ENCODE measurements at regions not wholly inside any gene's neighbourhood (a gene's known extent, or its start where the extent isn't known, plus 50 kb on each side); places are given as distances from the start of the nearest gene placed in this dataset.

DNA sequence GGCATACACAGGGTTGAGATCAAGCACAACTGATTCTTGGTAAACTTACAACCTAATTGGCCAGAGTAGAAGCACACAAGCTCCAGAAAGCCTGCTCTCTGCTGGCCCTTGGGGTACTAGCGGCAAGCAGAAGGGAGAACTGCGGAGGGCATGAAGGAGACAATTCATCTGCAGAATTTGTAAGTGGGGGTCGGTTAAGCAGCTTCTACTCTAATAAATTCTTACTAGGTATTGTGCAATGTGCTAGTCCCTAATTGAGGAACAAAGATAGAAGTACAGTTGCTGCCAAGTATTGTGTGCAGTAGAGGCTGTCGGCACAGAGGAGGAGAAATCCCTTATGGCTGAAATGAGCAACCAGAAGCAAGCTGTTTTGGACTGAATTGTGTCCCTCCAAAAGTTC lies 91.2 kb upstream of the VEPH1 start:
- Histone ChIP-seq H2AFZ (ENCODE audit: low read length) (no peak overlapping the region), H3K4me2 (ENCODE audit: low read length) (no peak overlapping the region), H3K27me3 (ENCODE audit: insufficient read depth, low read length) (no peaks in the 10 kb centered on the region), H3F3A (ENCODE audit: insufficient read depth, low read length) (no peaks in the 10 kb centered on the region), H3K36me3 (ENCODE audit: insufficient read depth, low read length) (no peaks in the 10 kb centered on the region), H3K9me2 (ENCODE audit: low read depth, low read length) (no peaks in the 10 kb centered on the region), H3K9me3 (ENCODE audit: low read length) (no peaks in the 10 kb centered on the region), H3K4me3 (ENCODE audit: low read depth, low read length, poor library complexity, severe bottlenecking) (no peak overlapping the region), H4K20me1 (ENCODE audit: insufficient read depth, low read length) (no peaks in the 10 kb centered on the region), H3K4me1 (ENCODE audit: insufficient read depth, low read length, severe bottlenecking) (no peaks in the 10 kb centered on the region), H3K79me2 (ENCODE audit: insufficient read depth, low read length) (no peaks in the 10 kb centered on the region), H3K27ac (ENCODE audit: low read depth, low read length, poor library complexity, severe bottlenecking) (no peak overlapping the region), H3K9ac (ENCODE audit: low read length) (no peak overlapping the region)
- no peak for TF ChIP-seq CTCF (IDR thresholded peaks at IDR 0.05; ENCODE audit: low read length)
- TF ChIP-seq EZH2 (IDR thresholded peaks at IDR 0.05; ENCODE audit: borderline replicate concordance, low read length), result no peak

- H4K20me1 ChIP-seq (ENCODE audit: insufficient read depth, low read length), result no peaks in the 10 kb centered on the region
- H3K9me2 ChIP-seq (ENCODE audit: low read depth, low read length), result no peaks in the 10 kb centered on the region
- H3F3A ChIP-seq (ENCODE audit: insufficient read depth, low read length), result no peaks in the 10 kb centered on the region
- no peak overlapping the region for H2AFZ ChIP-seq (ENCODE audit: low read length)
- no peak overlapping the region for H3K9ac ChIP-seq (ENCODE audit: low read length)
- no peak overlapping the region for H3K4me2 ChIP-seq (ENCODE audit: low read length)
- H3K79me2 ChIP-seq (ENCODE audit: insufficient read depth, low read length), result no peaks in the 10 kb centered on the region
- TF ChIP-seq CTCF (IDR thresholded peaks at IDR 0.05; ENCODE audit: low read length) (no peak), EZH2 (IDR thresholded peaks at IDR 0.05; ENCODE audit: borderline replicate concordance, low read length) (no peak)
- H3K27ac ChIP-seq (ENCODE audit: low read depth, low read length, poor library complexity, severe bottlenecking), result no peak overlapping the region
- no peaks in the 10 kb centered on the region for H3K27me3 ChIP-seq (ENCODE audit: insufficient read depth, low read length)
- no peaks in the 10 kb centered on the region for H3K36me3 ChIP-seq (ENCODE audit: insufficient read depth, low read length)
- no peaks in the 10 kb centered on the region for H3K4me1 ChIP-seq (ENCODE audit: insufficient read depth, low read length, severe bottlenecking)
- H3K4me3 ChIP-seq (ENCODE audit: low read depth, low read length, poor library complexity, severe bottlenecking), result no peak overlapping the region
- no peaks in the 10 kb centered on the region for H3K9me3 ChIP-seq (ENCODE audit: low read length)
Measured at GRCh38 chr3:157592769-157593168, 89.6 kb upstream of the VEPH1 start.

DNA sequence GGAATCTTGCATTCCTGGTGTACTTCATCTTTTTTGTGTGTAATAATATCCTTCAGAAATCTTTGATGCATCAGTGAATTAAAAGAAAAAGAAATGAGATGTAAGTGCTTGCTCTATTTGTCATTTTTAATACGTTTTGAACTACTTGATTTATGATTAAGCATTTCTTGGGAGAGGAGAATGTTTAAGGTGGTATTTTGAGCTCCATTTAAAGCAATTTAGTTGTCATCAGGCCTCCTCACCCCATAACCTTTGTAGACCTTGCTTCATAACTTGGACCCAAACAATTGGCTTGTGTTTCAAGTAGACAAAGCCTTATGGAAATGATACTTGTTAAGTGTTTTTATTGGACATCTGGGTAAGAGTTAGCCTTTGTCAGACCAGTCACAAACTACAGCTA lies 87.1 kb upstream of the VEPH1 start:
- TF ChIP-seq EZH2 (IDR thresholded peaks at IDR 0.05; ENCODE audit: borderline replicate concordance, low read length) (no peak), CTCF (IDR thresholded peaks at IDR 0.05; ENCODE audit: low read length) (no peak)
- H3K79me2 ChIP-seq (ENCODE audit: insufficient read depth, low read length), result no peaks in the 10 kb centered on the region
- H3K9me2 ChIP-seq (ENCODE audit: low read depth, low read length), result no peaks in the 10 kb centered on the region
- H3F3A ChIP-seq (ENCODE audit: insufficient read depth, low read length), result no peaks in the 10 kb centered on the region
- no peak overlapping the region for H3K4me2 ChIP-seq (ENCODE audit: low read length)
- H3K4me3 ChIP-seq (ENCODE audit: low read depth, low read length, poor library complexity, severe bottlenecking), result no peak overlapping the region
- no peak overlapping the region for H3K9ac ChIP-seq (ENCODE audit: low read length)
- H3K27me3 ChIP-seq (ENCODE audit: insufficient read depth, low read length), result no peaks in the 10 kb centered on the region
- H3K9me3 ChIP-seq (ENCODE audit: low read length), result no peaks in the 10 kb centered on the region
- no peaks in the 10 kb centered on the region for H4K20me1 ChIP-seq (ENCODE audit: insufficient read depth, low read length)
- no peaks in the 10 kb centered on the region for H3K36me3 ChIP-seq (ENCODE audit: insufficient read depth, low read length)
- H3K27ac ChIP-seq (ENCODE audit: low read depth, low read length, poor library complexity, severe bottlenecking), result no peak overlapping the region
- no peak overlapping the region for H2AFZ ChIP-seq (ENCODE audit: low read length)
- no peaks in the 10 kb centered on the region for H3K4me1 ChIP-seq (ENCODE audit: insufficient read depth, low read length, severe bottlenecking)
